ENCODE measurements at regions not wholly inside any gene's neighbourhood (a gene's known extent, or its start where the extent isn't known, plus 50 kb on each side); places are given as distances from the start of the nearest gene placed in this dataset.

DNA sequence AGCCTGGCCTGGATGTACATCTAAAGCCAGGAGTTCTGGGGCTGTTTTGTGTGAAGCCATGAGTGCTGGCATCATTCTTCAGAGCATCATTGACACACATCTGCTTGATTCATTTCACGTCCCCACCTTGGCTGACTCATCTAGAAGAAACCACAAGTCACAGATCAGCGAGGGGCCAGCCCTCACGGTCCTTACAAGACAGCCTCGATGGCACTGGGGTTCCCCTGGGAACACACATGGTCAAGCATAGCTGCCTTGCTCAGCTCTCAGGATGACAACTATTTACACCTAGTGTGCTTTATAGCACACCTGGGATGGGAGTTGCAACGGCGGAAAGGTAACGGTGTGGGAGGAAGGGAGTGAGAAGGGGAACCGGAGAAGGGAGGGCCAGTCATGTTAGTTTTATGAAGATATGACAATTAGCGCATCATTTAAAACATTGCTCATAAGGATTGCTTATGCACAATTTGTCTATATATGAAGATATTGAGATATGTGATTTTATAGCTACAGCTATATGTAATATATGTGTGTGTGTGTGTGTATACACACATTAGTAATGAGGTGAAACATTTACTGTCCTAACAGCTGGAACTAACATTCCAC, 227.1 kb downstream of the RPLP1 start:
- TF ChIP-seq, protein P1, sequence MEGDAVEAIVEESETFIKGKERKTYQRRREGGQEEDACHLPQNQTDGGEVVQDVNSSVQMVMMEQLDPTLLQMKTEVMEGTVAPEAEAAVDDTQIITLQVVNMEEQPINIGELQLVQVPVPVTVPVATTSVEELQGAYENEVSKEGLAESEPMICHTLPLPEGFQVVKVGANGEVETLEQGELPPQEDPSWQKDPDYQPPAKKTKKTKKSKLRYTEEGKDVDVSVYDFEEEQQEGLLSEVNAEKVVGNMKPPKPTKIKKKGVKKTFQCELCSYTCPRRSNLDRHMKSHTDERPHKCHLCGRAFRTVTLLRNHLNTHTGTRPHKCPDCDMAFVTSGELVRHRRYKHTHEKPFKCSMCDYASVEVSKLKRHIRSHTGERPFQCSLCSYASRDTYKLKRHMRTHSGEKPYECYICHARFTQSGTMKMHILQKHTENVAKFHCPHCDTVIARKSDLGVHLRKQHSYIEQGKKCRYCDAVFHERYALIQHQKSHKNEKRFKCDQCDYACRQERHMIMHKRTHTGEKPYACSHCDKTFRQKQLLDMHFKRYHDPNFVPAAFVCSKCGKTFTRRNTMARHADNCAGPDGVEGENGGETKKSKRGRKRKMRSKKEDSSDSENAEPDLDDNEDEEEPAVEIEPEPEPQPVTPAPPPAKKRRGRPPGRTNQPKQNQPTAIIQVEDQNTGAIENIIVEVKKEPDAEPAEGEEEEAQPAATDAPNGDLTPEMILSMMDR (IDR thresholded peaks at IDR 0.05) = no peak
- no peak for TF ChIP-seq ZFX (IDR thresholded peaks at IDR 0.05; ENCODE audit: borderline replicate concordance)

All from 22Rv1 (cell line).